ENCODE measurements at regions not wholly inside any gene's neighbourhood (a gene's known extent, or its start where the extent isn't known, plus 50 kb on each side); places are given as distances from the start of the nearest gene placed in this dataset.

DNA sequence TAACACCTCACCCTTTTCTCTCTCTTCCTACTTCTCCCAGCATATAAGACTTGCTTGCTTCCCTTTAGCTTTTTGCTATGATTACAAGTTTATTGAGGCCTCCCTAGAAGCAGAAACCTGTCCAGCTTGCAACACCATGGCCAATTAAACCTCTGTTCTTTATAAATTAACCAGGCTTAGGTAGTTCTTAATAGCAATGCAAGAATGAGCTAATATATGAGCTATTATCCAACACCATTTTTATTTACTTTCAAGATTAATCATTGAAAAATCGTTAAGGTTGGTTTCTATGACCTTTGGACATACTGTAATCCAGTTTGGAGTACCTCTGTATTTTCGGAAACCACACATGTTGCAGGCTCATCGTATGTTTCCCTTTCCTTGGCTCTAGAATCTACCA lies 643.1 kb downstream of the ZPLD1 start:
- Histone ChIP-seq H3K23me2 (ENCODE audit: insufficient read length, low read depth, low read length, poor library complexity, severe bottlenecking) (no peaks in the 10 kb centered on the region), H4K91ac (ENCODE audit: insufficient read length, low read depth, low read length) (no peak overlapping the region), H2BK120ac (ENCODE audit: low read depth, low read length, poor library complexity, severe bottlenecking) (no peak overlapping the region), H4K8ac (replicated peaks; ENCODE audit: insufficient read length, low read depth, low read length) (no peak overlapping the region), H3K27ac (ENCODE audit: insufficient read length, low read depth, low read length) (no peak overlapping the region), H3K14ac (ENCODE audit: insufficient read depth, low read length) (no peak overlapping the region), H3K79me1 (ENCODE audit: insufficient read depth, low read depth, low read length, poor library complexity, severe bottlenecking) (no peaks in the 10 kb centered on the region), H3K18ac (ENCODE audit: insufficient read length, low read depth, low read length) (no peak overlapping the region), H3K4me1 (ENCODE audit: insufficient read depth, low read length) (no peaks in the 10 kb centered on the region), H4K20me1 (ENCODE audit: control insufficient read depth, insufficient read depth, insufficient read length) (no peaks in the 10 kb centered on the region), H3K56ac (ENCODE audit: insufficient read length, low read depth, low read length) (no peak overlapping the region), H3T11ph (ENCODE audit: low read length) (no peak overlapping the region), H2AK5ac (ENCODE audit: insufficient read length, low read length) (no peak overlapping the region), H3K79me2 (ENCODE audit: insufficient read depth, low read length) (no peaks in the 10 kb centered on the region), H3K4ac (ENCODE audit: low read depth, low read length) (no peak overlapping the region), H2AFZ (ENCODE audit: low read length) (no peak overlapping the region), H3K27me3 (ENCODE audit: insufficient read depth, low read length) (no peaks in the 10 kb centered on the region), H3K9me3 (ENCODE audit: control insufficient read depth, low read depth, low read length) (no peaks in the 10 kb centered on the region), H3K9ac (ENCODE audit: extremely low read depth, insufficient read length, low read length) (no peak overlapping the region), H2BK5ac (ENCODE audit: insufficient read length, low read length) (no peak overlapping the region), H3K4me2 (ENCODE audit: insufficient read depth, insufficient read length, low read length) (no peak overlapping the region), H2BK12ac (ENCODE audit: insufficient read length, low read depth, low read length) (no peak overlapping the region), H4K5ac (ENCODE audit: insufficient read length, low read depth, low read length) (no peak overlapping the region), H2BK20ac (ENCODE audit: low read depth, low read length, poor library complexity, severe bottlenecking) (no peak overlapping the region), H2BK15ac (ENCODE audit: low read depth, low read length) (no peak overlapping the region), H3K23ac (ENCODE audit: insufficient read length, low read depth, low read length) (no peak overlapping the region)
- WGBS (ENCODE audit: extremely low coverage, insufficient read length, low lambda C conversion rate): no CpG with 5 or more reads among the region's 3 CpGs
- peaks cover 0 to 2% of the 10 kb centered on the region in 2 experiments; a peak in 2 of 5 replicates for H3K9me3 Mint-ChIP-seq
- no peak for DNase-seq
- no peaks in the 10 kb centered on the region for H3K36me3 Mint-ChIP-seq (ENCODE audit: insufficient read depth in 1 of 3, low read depth in 3 of 3)
- no peak overlapping the region for H3K27ac Mint-ChIP-seq
- no peaks in the 10 kb centered on the region for H3K4me1 Mint-ChIP-seq
- no peak overlapping the region for H3K4me3 Mint-ChIP-seq
- TF ChIP-seq, protein P1, sequence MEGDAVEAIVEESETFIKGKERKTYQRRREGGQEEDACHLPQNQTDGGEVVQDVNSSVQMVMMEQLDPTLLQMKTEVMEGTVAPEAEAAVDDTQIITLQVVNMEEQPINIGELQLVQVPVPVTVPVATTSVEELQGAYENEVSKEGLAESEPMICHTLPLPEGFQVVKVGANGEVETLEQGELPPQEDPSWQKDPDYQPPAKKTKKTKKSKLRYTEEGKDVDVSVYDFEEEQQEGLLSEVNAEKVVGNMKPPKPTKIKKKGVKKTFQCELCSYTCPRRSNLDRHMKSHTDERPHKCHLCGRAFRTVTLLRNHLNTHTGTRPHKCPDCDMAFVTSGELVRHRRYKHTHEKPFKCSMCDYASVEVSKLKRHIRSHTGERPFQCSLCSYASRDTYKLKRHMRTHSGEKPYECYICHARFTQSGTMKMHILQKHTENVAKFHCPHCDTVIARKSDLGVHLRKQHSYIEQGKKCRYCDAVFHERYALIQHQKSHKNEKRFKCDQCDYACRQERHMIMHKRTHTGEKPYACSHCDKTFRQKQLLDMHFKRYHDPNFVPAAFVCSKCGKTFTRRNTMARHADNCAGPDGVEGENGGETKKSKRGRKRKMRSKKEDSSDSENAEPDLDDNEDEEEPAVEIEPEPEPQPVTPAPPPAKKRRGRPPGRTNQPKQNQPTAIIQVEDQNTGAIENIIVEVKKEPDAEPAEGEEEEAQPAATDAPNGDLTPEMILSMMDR (conservative IDR thresholded peaks at IDR 0.05): no peak
- H3K27me3 Mint-ChIP-seq (ENCODE audit: low read depth): no peaks in the 10 kb centered on the region; the same call in 1 of the 2 replicates
